ENCODE measurements at regions not wholly inside any gene's neighbourhood (a gene's known extent, or its start where the extent isn't known, plus 50 kb on each side); places are given as distances from the start of the nearest gene placed in this dataset.

DNA sequence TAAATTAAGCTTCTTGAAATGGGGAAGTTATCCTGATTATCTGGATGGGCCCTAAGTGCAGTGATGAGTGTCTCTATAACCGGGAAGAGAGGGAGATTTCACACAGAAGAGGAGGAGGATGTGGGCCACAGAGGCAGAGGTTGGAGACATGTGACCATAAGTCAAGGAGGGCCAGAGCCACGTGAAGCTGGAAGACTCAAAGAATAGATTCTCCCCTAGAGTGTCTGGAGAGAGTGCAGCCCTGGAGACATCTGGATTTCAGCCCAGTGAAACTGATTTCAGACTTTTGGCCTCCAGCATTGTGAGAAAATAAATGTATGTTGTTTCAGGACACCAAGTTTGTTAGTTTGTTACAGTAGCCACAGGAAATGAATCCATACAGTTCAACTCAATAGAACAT is 442.9 kb downstream of the NTRK2 start:
- no peak for FAIRE-seq
- no peaks in the 10 kb centered on the region for H3K36me3 ChIP-seq (ENCODE audit: control insufficient read depth, insufficient read depth, low read length)
- WGBS (ENCODE audit: insufficient coverage, low coverage, missing lambda C conversion rate) = 0% methylated on average over 2 of the region's 2 CpGs
- H2AFZ ChIP-seq (ENCODE audit: low read depth, low read length) = no peak overlapping the region
- no peak overlapping the region for H3K9ac ChIP-seq (ENCODE audit: insufficient read depth in 1 of 2, low read depth in 2 of 2, low read length in 2 of 2)
- no peaks in the 10 kb centered on the region for H3K79me2 ChIP-seq (ENCODE audit: control insufficient read depth, insufficient read depth, low read length)
- POLR2A ChIA-PET = no interaction called here
- H3K4me3 ChIP-seq = no peak overlapping the region
- in situ Hi-C loops (cut with MboI) (no loop called here), intact Hi-C loops (cut with micrococcal nuclease) (no loop called here)
- ATAC-seq = no peak
- H3K4me2 ChIP-seq (ENCODE audit: insufficient read depth, low read length) = no peak overlapping the region
- no peaks in the 10 kb centered on the region for H3K4me1 ChIP-seq (replicated peaks in 1 of 2; ENCODE audit: control insufficient read depth in 2 of 2, insufficient read depth in 2 of 2, low read length in 2 of 2)
- no peaks in the 10 kb centered on the region for H3K9me3 ChIP-seq (replicated peaks; ENCODE audit: control insufficient read depth, insufficient read depth, low read depth, low read length)
- BruUV-seq (replicated peaks) = no TSS peak
- no peaks in the 10 kb centered on the region for H3K27me3 ChIP-seq (ENCODE audit: control insufficient read depth in 2 of 2, insufficient read depth in 2 of 2, low read length in 2 of 2)
- CTCF ChIA-PET (ENCODE audit: low intra/inter-chr PET ratio) = no interaction called here
- no peak overlapping the region for H3K27ac ChIP-seq (ENCODE audit: extremely low read depth, low read depth, low read length)
- H3K9me1 ChIP-seq (ENCODE audit: control insufficient read depth, insufficient read depth, low read length) = no peaks in the 10 kb centered on the region
- no peak for TF ChIP-seq DACH1 (IDR thresholded peaks at IDR 0.05; ENCODE audit: partially characterized antibody)
- TF ChIP-seq SP1 (CRISPR knock-in tag; IDR thresholded peaks at IDR 0.05) = no peak
- TF ChIP-seq, protein P1, sequence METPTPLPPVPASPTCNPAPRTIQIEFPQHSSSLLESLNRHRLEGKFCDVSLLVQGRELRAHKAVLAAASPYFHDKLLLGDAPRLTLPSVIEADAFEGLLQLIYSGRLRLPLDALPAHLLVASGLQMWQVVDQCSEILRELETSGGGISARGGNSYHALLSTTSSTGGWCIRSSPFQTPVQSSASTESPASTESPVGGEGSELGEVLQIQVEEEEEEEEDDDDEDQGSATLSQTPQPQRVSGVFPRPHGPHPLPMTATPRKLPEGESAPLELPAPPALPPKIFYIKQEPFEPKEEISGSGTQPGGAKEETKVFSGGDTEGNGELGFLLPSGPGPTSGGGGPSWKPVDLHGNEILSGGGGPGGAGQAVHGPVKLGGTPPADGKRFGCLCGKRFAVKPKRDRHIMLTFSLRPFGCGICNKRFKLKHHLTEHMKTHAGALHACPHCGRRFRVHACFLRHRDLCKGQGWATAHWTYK (CRISPR knock-in tag; IDR thresholded peaks at IDR 0.05) = no peak
- TF ChIP-seq, protein P2, sequence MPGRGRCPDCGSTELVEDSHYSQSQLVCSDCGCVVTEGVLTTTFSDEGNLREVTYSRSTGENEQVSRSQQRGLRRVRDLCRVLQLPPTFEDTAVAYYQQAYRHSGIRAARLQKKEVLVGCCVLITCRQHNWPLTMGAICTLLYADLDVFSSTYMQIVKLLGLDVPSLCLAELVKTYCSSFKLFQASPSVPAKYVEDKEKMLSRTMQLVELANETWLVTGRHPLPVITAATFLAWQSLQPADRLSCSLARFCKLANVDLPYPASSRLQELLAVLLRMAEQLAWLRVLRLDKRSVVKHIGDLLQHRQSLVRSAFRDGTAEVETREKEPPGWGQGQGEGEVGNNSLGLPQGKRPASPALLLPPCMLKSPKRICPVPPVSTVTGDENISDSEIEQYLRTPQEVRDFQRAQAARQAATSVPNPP (IDR thresholded peaks at IDR 0.05; ENCODE audit: borderline replicate concordance, insufficient read depth, insufficient read length) = no peak
- TF ChIP-seq ESRRA (IDR thresholded peaks at IDR 0.05; ENCODE audit: borderline replicate concordance, low read depth) = no peak
- no peak for DNase-seq (ENCODE audit: extremely low read depth in 1 of 4, low spot score in 3 of 4)
- H4K20me1 ChIP-seq (replicated peaks; ENCODE audit: control insufficient read depth, insufficient read depth, low read length) = no peaks in the 10 kb centered on the region
